ENCODE measurements at regions not wholly inside any gene's neighbourhood (a gene's known extent, or its start where the extent isn't known, plus 50 kb on each side); places are given as distances from the start of the nearest gene placed in this dataset.

DNA sequence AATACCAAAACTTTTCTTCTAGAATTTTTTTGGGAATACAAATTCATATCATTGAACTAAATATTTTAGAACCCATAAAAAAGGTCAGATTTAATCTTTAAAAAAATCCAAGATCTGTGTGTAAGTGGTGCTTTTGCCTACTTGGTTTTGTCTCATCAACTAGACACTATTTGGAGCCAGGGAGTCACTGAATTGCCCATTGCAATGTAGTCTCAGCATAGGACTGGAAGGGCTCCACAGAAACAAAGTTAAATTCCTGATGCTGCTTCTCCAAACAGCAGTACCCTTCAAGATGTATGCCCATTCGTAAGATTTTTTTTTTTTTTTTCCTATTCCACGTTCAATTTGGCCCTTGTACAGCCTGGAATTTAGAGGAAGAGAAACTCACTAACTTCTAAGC, 208.0 kb upstream of the MPDZ start:
- TF ChIP-seq, protein P1, sequence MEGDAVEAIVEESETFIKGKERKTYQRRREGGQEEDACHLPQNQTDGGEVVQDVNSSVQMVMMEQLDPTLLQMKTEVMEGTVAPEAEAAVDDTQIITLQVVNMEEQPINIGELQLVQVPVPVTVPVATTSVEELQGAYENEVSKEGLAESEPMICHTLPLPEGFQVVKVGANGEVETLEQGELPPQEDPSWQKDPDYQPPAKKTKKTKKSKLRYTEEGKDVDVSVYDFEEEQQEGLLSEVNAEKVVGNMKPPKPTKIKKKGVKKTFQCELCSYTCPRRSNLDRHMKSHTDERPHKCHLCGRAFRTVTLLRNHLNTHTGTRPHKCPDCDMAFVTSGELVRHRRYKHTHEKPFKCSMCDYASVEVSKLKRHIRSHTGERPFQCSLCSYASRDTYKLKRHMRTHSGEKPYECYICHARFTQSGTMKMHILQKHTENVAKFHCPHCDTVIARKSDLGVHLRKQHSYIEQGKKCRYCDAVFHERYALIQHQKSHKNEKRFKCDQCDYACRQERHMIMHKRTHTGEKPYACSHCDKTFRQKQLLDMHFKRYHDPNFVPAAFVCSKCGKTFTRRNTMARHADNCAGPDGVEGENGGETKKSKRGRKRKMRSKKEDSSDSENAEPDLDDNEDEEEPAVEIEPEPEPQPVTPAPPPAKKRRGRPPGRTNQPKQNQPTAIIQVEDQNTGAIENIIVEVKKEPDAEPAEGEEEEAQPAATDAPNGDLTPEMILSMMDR (IDR thresholded peaks at IDR 0.05; ENCODE audit: insufficient read depth, low read length, poor library complexity, severe bottlenecking): no peak
- no peaks in the 10 kb centered on the region for H3K27me3 ChIP-seq (replicated peaks; ENCODE audit: control insufficient read depth, insufficient read depth, low read length)
- no peaks in the 10 kb centered on the region for H3K36me3 ChIP-seq (ENCODE audit: control insufficient read depth, insufficient read depth, low read length)
- H3K4me3 ChIP-seq (replicated peaks; ENCODE audit: low read depth, low read length): no peak overlapping the region
- DNase-seq (ENCODE audit: extremely low read depth, insufficient read length): no peak

DNA sequence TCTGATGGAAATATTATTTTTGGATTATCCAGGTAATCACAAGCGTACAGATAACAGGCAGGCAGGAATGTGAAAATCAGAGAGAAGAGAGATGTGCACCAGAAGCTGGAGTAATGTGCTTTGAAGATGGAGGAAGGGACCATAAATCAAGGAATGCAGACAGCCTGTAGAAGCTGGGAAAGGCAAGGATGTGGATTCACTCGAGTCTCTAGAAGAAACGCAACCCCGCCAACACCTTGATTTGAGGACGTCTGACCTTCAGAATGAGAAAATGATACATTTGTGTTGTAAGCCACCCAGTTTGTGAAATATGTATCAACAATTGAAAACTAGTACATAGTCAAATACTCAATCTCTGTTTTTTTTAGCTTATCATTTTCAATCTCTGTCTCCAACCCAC, 207.6 kb upstream of the MPDZ start:
- DNase-seq (ENCODE audit: extremely low read depth, insufficient read length): no peak
- no peak overlapping the region for H3K4me3 ChIP-seq (replicated peaks; ENCODE audit: low read depth, low read length)
- no peaks in the 10 kb centered on the region for H3K27me3 ChIP-seq (replicated peaks; ENCODE audit: control insufficient read depth, insufficient read depth, low read length)
- TF ChIP-seq, protein P1 (IDR thresholded peaks at IDR 0.05; ENCODE audit: insufficient read depth, low read length, poor library complexity, severe bottlenecking): no peak
- no peaks in the 10 kb centered on the region for H3K36me3 ChIP-seq (ENCODE audit: control insufficient read depth, insufficient read depth, low read length)

DNA sequence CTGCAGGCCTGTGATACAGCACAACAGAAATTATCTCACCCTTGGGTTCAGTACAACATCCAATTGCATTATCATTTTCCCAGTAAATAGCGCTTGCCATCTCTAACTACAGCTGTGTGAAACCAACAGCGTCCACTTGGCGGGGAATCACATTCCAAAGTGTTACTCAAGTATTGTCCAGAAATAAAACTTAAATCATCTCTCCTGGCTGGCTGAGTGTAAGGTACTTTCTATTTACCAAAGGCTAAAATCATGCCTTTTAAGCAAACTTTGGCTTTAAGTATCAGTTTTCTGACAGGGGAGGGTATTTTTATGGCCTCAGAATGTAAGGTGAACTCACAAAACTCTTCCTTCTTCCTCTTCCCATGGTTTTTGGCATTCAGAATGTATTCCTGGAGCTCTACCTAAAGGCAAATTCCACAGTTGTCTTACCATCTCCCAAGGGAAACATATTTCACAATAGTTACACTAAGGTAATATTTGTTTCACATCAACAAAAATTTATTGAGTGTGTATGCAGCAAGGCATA, 205.6 kb upstream of the MPDZ start:
- TF ChIP-seq, protein P1 (IDR thresholded peaks at IDR 0.05; ENCODE audit: insufficient read depth, low read length, poor library complexity, severe bottlenecking): no peak
- Histone ChIP-seq H3K27me3 (replicated peaks; ENCODE audit: control insufficient read depth, insufficient read depth, low read length) (no peaks in the 10 kb centered on the region), H3K4me3 (replicated peaks; ENCODE audit: low read depth, low read length) (no peak overlapping the region), H3K36me3 (ENCODE audit: control insufficient read depth, insufficient read depth, low read length) (no peaks in the 10 kb centered on the region)
- no peak for DNase-seq (ENCODE audit: extremely low read depth, insufficient read length)

DNA sequence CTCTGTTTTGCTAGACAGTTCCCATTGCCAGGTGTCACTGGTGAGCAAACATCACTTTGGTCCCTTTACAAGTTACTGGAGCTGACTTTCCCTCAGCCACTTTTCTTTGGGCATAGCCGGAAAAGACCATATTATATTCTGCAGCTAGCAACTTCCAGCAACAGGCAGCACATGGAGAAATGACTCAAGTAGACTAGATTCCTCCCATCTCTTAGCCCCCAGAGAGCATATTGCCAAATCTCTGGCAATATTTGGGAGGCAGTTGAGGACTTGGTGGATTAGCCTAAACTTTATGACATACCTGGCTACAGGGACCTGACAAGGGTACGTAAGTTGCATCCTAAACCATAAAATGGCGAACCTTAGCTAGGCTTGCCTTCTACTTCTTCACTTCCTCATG, 204.7 kb upstream of the MPDZ start:
- DNase-seq (ENCODE audit: extremely low read depth, insufficient read length): no peak
- H3K4me3 ChIP-seq (replicated peaks; ENCODE audit: low read depth, low read length): no peak overlapping the region
- TF ChIP-seq, protein P1 (IDR thresholded peaks at IDR 0.05; ENCODE audit: insufficient read depth, low read length, poor library complexity, severe bottlenecking): no peak
- H3K27me3 ChIP-seq (replicated peaks; ENCODE audit: control insufficient read depth, insufficient read depth, low read length): no peaks in the 10 kb centered on the region
- no peaks in the 10 kb centered on the region for H3K36me3 ChIP-seq (ENCODE audit: control insufficient read depth, insufficient read depth, low read length)

DNA sequence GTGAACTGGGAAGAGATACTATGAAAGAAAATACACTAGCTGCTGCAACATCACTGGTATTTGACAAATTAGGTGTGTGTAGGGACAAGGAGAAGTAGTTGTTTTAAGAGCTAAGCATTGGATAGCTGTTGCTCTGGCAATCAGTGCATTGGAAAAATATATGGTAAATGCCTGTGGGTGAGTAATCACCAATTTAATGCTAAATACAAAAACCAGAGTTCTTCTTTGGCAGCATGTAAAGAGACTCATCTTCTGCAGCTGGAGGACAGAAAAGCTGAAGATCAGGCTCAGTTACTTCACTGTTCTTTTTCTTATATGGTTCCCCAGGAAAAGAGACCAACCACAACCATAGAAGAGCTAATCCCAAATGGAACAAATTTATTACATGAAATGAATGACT, 201.8 kb upstream of the MPDZ start:
- no peak for DNase-seq (ENCODE audit: extremely low read depth, insufficient read length)
- TF ChIP-seq, protein P1 (IDR thresholded peaks at IDR 0.05; ENCODE audit: insufficient read depth, low read length, poor library complexity, severe bottlenecking): no peak
- no peak overlapping the region for H3K4me3 ChIP-seq (replicated peaks; ENCODE audit: low read depth, low read length)
- H3K27me3 ChIP-seq (replicated peaks; ENCODE audit: control insufficient read depth, insufficient read depth, low read length): no peaks in the 10 kb centered on the region
- no peaks in the 10 kb centered on the region for H3K36me3 ChIP-seq (ENCODE audit: control insufficient read depth, insufficient read depth, low read length)

DNA sequence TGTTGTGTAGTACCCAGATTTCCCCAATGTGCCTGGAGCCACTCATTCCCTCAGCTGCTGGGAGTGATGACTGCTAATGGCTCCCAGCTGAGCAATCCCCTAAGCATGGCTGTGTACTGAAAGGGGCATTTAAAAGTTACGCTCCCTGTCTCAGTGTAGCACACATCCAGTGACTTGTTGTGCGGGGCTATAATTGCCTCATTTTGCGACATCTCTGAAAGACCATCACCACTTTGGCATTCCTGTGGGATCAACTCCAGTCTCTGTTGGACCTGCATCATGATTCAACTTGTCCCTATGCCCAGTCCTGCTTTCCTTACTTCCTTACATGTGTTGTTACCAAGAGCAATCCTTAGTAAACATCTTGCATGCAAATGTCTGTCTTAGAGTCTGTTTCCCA, 201.2 kb upstream of the MPDZ start:
- TF ChIP-seq, protein P1 (IDR thresholded peaks at IDR 0.05; ENCODE audit: insufficient read depth, low read length, poor library complexity, severe bottlenecking): no peak
- Histone ChIP-seq H3K36me3 (ENCODE audit: control insufficient read depth, insufficient read depth, low read length) (no peaks in the 10 kb centered on the region), H3K4me3 (replicated peaks; ENCODE audit: low read depth, low read length) (no peak overlapping the region), H3K27me3 (replicated peaks; ENCODE audit: control insufficient read depth, insufficient read depth, low read length) (no peaks in the 10 kb centered on the region)
- DNase-seq (ENCODE audit: extremely low read depth, insufficient read length): no peak
